ENCODE measurements at regions not wholly inside any gene's neighbourhood (a gene's known extent, or its start where the extent isn't known, plus 50 kb on each side); places are given as distances from the start of the nearest gene placed in this dataset.

GRCh38 chr20:63103402-63104311 is 96.9 kb upstream of the BHLHE23 start:
- no peak for TF ChIP-seq CREB1 (IDR thresholded peaks at IDR 0.05; ENCODE audit: low read depth)
- TF ChIP-seq, protein P1, sequence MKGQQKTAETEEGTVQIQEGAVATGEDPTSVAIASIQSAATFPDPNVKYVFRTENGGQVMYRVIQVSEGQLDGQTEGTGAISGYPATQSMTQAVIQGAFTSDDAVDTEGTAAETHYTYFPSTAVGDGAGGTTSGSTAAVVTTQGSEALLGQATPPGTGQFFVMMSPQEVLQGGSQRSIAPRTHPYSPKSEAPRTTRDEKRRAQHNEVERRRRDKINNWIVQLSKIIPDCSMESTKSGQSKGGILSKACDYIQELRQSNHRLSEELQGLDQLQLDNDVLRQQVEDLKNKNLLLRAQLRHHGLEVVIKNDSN (IDR thresholded peaks at IDR 0.05): peak; percentile 44

GRCh38 chr20:63102721-63103375 is 96.1 kb upstream of the BHLHE23 start:
- TF ChIP-seq CEBPB (IDR thresholded peaks at IDR 0.05) (no peak), TAF1 (IDR thresholded peaks at IDR 0.05; ENCODE audit: low read depth) (no peak), YY1 (IDR thresholded peaks at IDR 0.05; ENCODE audit: low read depth) (no peak), ZBTB7A (IDR thresholded peaks at IDR 0.05; ENCODE audit: low read depth) (no peak), CREB1 (IDR thresholded peaks at IDR 0.05; ENCODE audit: low read depth) (no peak), EP300 (IDR thresholded peaks at IDR 0.05; ENCODE audit: borderline replicate concordance) (no peak), RAD21 (IDR thresholded peaks at IDR 0.05; ENCODE audit: low read depth) (no peak), MAX (IDR thresholded peaks at IDR 0.05) (no peak), NFIC (IDR thresholded peaks at IDR 0.05) (no peak), EGR1 (IDR thresholded peaks at IDR 0.05) (no peak), FOXM1 (IDR thresholded peaks at IDR 0.05; ENCODE audit: borderline replicate concordance, low read depth) (no peak)

DNA sequence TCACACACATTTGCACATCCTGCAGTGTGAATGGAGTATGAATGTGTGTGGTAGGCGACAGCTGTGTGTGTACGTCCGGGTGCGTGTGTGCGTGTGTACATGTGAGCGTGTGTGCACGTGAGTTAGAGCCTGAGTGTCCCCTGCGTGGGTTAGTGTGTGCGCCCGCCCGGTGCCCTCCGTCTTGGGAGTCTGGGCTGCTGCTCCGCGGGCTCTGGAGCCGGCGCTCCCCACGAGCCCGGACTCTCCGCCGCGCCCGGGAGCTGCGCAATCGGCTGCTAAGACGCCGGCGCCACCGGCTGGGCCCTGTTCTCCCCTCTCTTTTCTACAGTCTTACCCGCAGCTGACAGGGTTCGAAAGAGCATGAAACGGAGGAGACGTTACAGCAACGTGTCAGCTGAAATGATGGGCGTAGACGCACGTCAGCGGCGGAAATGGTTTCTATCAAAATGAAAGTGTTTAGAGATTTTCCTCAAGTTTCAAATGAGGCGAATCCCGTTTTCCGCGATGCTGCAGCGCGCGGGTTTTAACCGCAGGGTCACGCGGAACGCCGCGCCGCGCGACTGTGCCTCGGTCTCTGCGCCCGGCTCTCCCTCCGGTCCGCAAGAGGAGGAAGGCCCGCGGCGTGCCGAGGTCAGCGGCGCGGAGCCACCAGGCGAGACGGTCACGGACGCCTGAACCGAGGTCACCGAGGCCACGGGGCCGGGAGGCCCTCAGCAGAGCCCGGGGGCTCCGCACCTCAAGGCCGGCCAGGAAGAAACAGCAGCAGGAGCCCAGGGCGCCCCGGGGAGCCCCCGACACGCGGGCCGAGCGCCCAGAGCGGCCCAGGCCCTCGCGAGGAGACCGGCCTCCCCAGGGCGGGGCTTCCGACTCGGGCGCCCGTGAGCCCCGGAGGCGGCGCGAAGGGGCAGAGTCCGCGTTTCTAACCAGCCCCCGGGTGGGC is 95.3 kb upstream of the BHLHE23 start:
- TF ChIP-seq FOXM1 (IDR thresholded peaks at IDR 0.05; ENCODE audit: borderline replicate concordance, low read depth) (no peak), EGR1 (IDR thresholded peaks at IDR 0.05) (no peak), RAD21 (IDR thresholded peaks at IDR 0.05; ENCODE audit: low read depth) (no peak), YY1 (IDR thresholded peaks at IDR 0.05; ENCODE audit: low read depth) (no peak), CREB1 (IDR thresholded peaks at IDR 0.05; ENCODE audit: low read depth) (no peak), TCF12 (IDR thresholded peaks at IDR 0.05; ENCODE audit: low read depth) (no peak), TEAD4 (IDR thresholded peaks at IDR 0.05) (no peak), NFIC (IDR thresholded peaks at IDR 0.05) (no peak), TAF1 (IDR thresholded peaks at IDR 0.05; ENCODE audit: low read depth) (no peak), CEBPB (IDR thresholded peaks at IDR 0.05) (no peak), ZBTB7A (IDR thresholded peaks at IDR 0.05; ENCODE audit: low read depth) (no peak), EP300 (IDR thresholded peaks at IDR 0.05; ENCODE audit: borderline replicate concordance) (no peak), MAX (IDR thresholded peaks at IDR 0.05) (no peak)
- TF ChIP-seq, protein P1 (IDR thresholded peaks at IDR 0.05): no peak
- TF ChIP-seq, protein P2, sequence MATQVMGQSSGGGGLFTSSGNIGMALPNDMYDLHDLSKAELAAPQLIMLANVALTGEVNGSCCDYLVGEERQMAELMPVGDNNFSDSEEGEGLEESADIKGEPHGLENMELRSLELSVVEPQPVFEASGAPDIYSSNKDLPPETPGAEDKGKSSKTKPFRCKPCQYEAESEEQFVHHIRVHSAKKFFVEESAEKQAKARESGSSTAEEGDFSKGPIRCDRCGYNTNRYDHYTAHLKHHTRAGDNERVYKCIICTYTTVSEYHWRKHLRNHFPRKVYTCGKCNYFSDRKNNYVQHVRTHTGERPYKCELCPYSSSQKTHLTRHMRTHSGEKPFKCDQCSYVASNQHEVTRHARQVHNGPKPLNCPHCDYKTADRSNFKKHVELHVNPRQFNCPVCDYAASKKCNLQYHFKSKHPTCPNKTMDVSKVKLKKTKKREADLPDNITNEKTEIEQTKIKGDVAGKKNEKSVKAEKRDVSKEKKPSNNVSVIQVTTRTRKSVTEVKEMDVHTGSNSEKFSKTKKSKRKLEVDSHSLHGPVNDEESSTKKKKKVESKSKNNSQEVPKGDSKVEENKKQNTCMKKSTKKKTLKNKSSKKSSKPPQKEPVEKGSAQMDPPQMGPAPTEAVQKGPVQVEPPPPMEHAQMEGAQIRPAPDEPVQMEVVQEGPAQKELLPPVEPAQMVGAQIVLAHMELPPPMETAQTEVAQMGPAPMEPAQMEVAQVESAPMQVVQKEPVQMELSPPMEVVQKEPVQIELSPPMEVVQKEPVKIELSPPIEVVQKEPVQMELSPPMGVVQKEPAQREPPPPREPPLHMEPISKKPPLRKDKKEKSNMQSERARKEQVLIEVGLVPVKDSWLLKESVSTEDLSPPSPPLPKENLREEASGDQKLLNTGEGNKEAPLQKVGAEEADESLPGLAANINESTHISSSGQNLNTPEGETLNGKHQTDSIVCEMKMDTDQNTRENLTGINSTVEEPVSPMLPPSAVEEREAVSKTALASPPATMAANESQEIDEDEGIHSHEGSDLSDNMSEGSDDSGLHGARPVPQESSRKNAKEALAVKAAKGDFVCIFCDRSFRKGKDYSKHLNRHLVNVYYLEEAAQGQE (IDR thresholded peaks at IDR 0.05; ENCODE audit: low read depth): no peak

DNA sequence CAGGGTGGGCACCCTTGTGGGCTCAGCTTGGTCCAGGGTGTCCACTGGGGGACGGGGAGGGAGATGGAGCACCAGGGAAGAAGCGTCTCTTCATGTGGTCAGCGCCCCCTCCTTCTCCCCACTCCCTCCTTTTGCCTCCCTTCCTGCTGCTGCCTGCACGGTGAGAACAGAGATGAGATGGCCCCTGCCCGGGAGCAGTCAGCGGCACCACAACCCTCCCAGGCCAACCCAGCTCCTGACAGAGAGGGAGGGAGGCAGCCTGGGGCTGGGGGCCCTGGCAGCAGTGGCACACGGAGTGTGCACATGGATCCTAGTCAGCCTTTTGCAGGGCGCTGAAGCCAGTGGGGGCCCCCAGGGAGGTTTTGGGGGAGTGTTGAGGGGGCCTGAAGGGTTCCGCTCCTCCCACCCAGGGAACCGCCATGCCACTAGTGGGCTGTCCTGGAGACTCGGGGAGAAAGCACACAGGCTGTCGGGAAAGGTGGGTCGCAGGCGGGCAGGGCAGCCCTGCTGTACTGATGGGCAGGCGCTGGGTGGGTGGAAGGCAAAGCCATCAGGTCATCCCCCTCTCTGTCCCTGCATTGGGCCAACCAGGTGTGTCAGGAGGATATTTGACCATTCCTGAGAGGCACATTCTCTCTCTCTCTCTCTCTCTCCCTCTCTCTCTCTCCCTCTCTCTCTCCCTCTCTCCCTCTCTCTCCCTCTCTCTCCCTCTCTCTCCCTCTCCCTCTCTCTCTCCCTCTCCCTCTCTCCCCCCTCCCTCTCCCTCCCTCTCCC is 94.3 kb upstream of the BHLHE23 start:
- TF ChIP-seq RAD21 (IDR thresholded peaks at IDR 0.05; ENCODE audit: low read depth) (no peak), YY1 (IDR thresholded peaks at IDR 0.05; ENCODE audit: low read depth) (no peak), ZBTB7A (IDR thresholded peaks at IDR 0.05; ENCODE audit: low read depth) (no peak), CEBPB (IDR thresholded peaks at IDR 0.05) (no peak), TCF12 (IDR thresholded peaks at IDR 0.05; ENCODE audit: low read depth) (no peak), CREB1 (IDR thresholded peaks at IDR 0.05; ENCODE audit: low read depth) (no peak), EGR1 (IDR thresholded peaks at IDR 0.05) (no peak), MAX (IDR thresholded peaks at IDR 0.05) (no peak), TEAD4 (IDR thresholded peaks at IDR 0.05) (no peak), TAF1 (IDR thresholded peaks at IDR 0.05; ENCODE audit: low read depth) (no peak)
- TF ChIP-seq, protein P1 (IDR thresholded peaks at IDR 0.05): no peak
